OCI-LY3 (cell line): ENCODE measurements at regions not wholly inside any gene's neighbourhood (a gene's known extent, or its start where the extent isn't known, plus 50 kb on each side); places are given as distances from the start of the nearest gene placed in this dataset.

ENCODE experiments used
- H2AFZ ChIP-seq: fragments of 200-600, 300-600 bp; shearing (Covaris generic); 2 replicates; pipeline ENCODE4 v1.6.0; 2014; ENCODE audit warnings: antibody characterized with exemption, low read depth, low read length
- H3K27ac ChIP-seq: fragments of 200-600, 300-600 bp; sonication (generic); 2 replicates; pipeline ENCODE4 v1.5.1; 2014; ENCODE audit warnings: mild to moderate bottlenecking, low read length, moderate library complexity, mixed read lengths
- H3K27me3 ChIP-seq: fragments of 200-600, 300-600 bp; sonication (generic); 2 replicates; pipeline ENCODE4 v1.6.1; 2014; ENCODE audit warnings: low read depth, low read length, mixed read lengths
- H3K36me3 ChIP-seq: fragments of 200-600, 300-600 bp; sonication (generic); replicated peaks from 2 replicates; pipeline ENCODE3; 2014; ENCODE audit warnings: low read depth, low read length, mixed read lengths
- H3K4me1 ChIP-seq: fragments of 300-600, 200-600 bp; sonication (generic); 2 replicates; pipeline ENCODE4 v1.6.1; 2014; ENCODE audit warnings: low read length, mixed read lengths
- H3K4me2 ChIP-seq: fragments of 200-600, 300-600 bp; sonication (generic); 2 replicates; pipeline ENCODE4 v1.6.1; 2014; ENCODE audit warnings: low read length, mixed read lengths
- H3K4me3 ChIP-seq: fragments of 300-600, 200-600 bp; sonication (generic); 2 replicates; pipeline ENCODE4 v1.5.1; 2014; ENCODE audit warnings: antibody characterized with exemption, mild to moderate bottlenecking, low read length, moderate library complexity
- H3K79me2 ChIP-seq: fragments of 300-600, 200-600 bp; shearing (Covaris generic); 2 replicates; pipeline ENCODE4 v1.6.1; 2014; ENCODE audit warnings: mild to moderate bottlenecking, low read length, mixed read lengths
- H3K9ac ChIP-seq: fragments of 300-600, 200-600 bp; shearing (Covaris generic); 2 replicates; pipeline ENCODE4 v1.6.0; 2014; ENCODE audit warnings: mild to moderate bottlenecking, low read length, moderate library complexity
- H3K9me3 ChIP-seq: fragments of 200-600, 300-600 bp; shearing (Covaris generic); 2 replicates; pipeline ENCODE4 v1.6.1; 2014; ENCODE audit warnings: low read length, mixed read lengths; ENCODE audit not compliant: insufficient read depth
- H4K20me1 ChIP-seq: fragments of 200-600, 300-600 bp; sonication (generic); 2 replicates; pipeline ENCODE4 v1.6.1; 2016; ENCODE audit warnings: low read length, mixed read lengths; ENCODE audit not compliant: insufficient read depth
- EZH2phosphoT487 ChIP-seq: fragments of 200-600 bp; shearing (Covaris generic); IDR thresholded peaks from 2 replicates; pipeline ENCODE4 v1.6.1; 2018; ENCODE audit warnings: antibody characterized with exemption, mixed run types, low read depth
- TF ChIP-seq, protein P1 (sequence below): fragments of 200-600, 300-600 bp; sonication (generic); IDR thresholded peaks from 2 replicates; pipeline ENCODE4 v1.5.1; 2014; ENCODE audit warnings: antibody characterized with exemption, low read length, low read depth

DNA sequence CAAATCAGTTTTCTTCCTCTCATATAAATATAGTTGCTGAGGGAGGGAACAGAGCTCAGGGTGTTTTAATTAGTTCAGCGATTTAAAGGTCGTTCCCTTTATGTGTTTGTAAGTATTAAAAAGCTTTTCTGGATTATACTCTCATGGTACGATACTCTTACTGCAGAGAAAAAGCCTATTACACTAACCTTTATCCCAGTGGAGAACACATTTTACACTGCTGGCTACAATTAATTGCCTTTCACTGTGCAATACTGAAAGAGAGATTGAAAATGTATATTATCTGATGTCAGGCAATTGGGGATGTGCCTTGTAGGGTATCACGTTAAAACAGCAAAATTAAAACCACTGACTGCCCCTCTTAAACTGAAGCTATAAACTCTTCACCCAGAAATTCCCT is 526.9 kb upstream of the SGCG start:
- H3K36me3 ChIP-seq = no peaks in the 10 kb centered on the region
- H3K4me3 ChIP-seq = no peak overlapping the region
- no peak for TF ChIP-seq EZH2phosphoT487
- TF ChIP-seq, protein P1, sequence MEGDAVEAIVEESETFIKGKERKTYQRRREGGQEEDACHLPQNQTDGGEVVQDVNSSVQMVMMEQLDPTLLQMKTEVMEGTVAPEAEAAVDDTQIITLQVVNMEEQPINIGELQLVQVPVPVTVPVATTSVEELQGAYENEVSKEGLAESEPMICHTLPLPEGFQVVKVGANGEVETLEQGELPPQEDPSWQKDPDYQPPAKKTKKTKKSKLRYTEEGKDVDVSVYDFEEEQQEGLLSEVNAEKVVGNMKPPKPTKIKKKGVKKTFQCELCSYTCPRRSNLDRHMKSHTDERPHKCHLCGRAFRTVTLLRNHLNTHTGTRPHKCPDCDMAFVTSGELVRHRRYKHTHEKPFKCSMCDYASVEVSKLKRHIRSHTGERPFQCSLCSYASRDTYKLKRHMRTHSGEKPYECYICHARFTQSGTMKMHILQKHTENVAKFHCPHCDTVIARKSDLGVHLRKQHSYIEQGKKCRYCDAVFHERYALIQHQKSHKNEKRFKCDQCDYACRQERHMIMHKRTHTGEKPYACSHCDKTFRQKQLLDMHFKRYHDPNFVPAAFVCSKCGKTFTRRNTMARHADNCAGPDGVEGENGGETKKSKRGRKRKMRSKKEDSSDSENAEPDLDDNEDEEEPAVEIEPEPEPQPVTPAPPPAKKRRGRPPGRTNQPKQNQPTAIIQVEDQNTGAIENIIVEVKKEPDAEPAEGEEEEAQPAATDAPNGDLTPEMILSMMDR = no peak

DNA sequence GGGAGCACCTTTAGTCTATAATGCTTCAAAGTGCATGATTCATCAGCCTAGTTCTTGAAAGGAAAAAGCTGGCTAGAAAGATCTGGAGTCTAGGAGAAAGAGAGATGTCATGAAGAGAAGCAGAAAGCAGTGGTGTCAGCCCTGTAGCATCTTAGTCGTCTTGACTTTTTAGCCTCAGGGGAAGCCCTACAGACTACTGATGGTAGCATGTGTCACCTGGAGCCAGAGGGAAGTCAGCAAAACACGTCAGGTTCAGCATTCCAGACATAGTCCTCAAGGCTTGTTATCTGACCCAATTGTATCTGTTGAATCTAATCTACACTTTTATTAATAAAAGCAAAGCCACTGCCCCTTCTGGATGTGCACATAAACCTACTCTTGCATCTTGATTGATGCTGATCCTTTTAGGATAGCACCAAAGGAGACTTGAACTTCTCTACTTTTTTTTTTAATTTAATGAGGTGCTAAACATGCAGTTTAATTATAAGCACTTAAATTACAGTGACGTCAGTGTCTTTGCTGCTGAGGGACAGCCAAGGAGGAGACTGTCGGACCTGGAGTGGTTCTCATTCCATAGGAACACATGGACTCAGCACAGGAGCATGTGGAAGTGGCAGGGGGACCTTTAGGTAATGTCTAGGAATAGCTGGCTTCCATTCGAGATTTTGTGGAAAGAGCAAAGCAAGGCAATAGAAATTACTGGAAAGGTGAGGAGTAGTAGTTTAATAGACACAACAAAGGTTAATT is 525.5 kb upstream of the SGCG start:
- Histone ChIP-seq H3K4me3 (no peak overlapping the region), H3K9ac (no peak overlapping the region)
- TF ChIP-seq, protein P1 = no peak
- no peak for TF ChIP-seq EZH2phosphoT487

More for the DNA sequence above, 526.9 kb upstream of the SGCG start:
- Histone ChIP-seq H3K79me2 (no peaks in the 10 kb centered on the region), H4K20me1 (no peaks in the 10 kb centered on the region), H3K9me3 (no peaks in the 10 kb centered on the region), H2AFZ (no peak overlapping the region), H3K9ac (no peak overlapping the region), H3K27ac (no peak overlapping the region), H3K4me2 (no peak overlapping the region), H3K4me1 (no peaks in the 10 kb centered on the region), H3K27me3 (no peaks in the 10 kb centered on the region)

DNA sequence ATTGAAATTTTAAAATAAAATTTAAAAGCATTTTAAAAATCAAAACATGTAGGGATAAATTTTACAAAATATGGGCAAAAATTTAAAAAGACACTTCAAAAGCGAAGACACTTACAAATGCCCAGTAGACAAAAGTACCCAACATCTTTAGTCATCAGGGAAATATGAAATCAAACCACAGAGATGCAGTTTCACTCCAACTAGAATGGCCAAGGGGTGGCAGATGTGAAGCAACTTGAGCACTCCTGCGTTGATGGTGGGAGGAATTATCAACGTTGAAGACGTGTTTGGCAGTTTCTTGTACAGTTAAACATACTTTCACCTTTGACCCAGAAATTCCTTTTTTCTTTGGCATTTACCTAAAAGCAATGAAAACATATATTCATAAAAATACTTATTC is 518.0 kb upstream of the SGCG start:
- Histone ChIP-seq H3K9ac (no peak overlapping the region), H3K36me3 (no peaks in the 10 kb centered on the region), H3K79me2 (no peaks in the 10 kb centered on the region), H3K4me1 (no peaks in the 10 kb centered on the region), H3K27me3 (no peaks in the 10 kb centered on the region), H3K4me2 (no peak overlapping the region), H3K9me3 (no peaks in the 10 kb centered on the region), H3K4me3 (no peak overlapping the region), H2AFZ (no peak overlapping the region), H3K27ac (no peak overlapping the region), H4K20me1 (no peaks in the 10 kb centered on the region)
- TF ChIP-seq EZH2phosphoT487 = no peak
- TF ChIP-seq, protein P1 = no peak

More for the DNA sequence above, 525.5 kb upstream of the SGCG start:
- no peaks in the 10 kb centered on the region for H3K79me2 ChIP-seq
- no peaks in the 10 kb centered on the region for H3K4me1 ChIP-seq
- H4K20me1 ChIP-seq = no peaks in the 10 kb centered on the region
- H3K4me2 ChIP-seq = no peak overlapping the region
- no peak overlapping the region for H2AFZ ChIP-seq
- H3K27me3 ChIP-seq = no peaks in the 10 kb centered on the region
- no peaks in the 10 kb centered on the region for H3K9me3 ChIP-seq
- H3K36me3 ChIP-seq = no peaks in the 10 kb centered on the region
- no peak overlapping the region for H3K27ac ChIP-seq

DNA sequence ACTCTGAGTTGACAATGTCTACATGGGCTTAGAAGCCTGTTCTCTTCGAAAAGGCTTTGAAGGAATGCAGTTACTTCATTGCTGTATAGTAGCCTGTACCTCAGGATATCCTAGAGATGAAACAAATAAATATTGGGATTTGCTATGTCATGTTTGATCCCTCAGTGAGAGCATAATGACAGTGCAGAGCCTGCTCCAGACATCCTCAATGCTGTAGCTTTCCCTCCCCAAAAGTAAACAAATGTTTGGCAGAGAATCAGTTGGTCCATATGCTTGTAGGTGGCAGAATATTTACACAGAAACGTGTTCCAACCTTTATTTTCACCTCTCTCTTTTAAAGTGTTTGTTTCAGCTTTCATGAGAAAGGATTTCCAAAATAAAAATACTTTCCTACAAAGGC is 515.3 kb upstream of the SGCG start:
- no peak overlapping the region for H3K27ac ChIP-seq
- no peaks in the 10 kb centered on the region for H3K9me3 ChIP-seq
- H4K20me1 ChIP-seq = no peaks in the 10 kb centered on the region
- no peak overlapping the region for H3K4me2 ChIP-seq
- H3K4me1 ChIP-seq = no peaks in the 10 kb centered on the region
- no peak overlapping the region for H3K9ac ChIP-seq
- H3K4me3 ChIP-seq = no peak overlapping the region
- no peaks in the 10 kb centered on the region for H3K79me2 ChIP-seq
- TF ChIP-seq EZH2phosphoT487 = no peak
- TF ChIP-seq, protein P1 = no peak
- no peak overlapping the region for H2AFZ ChIP-seq
- H3K36me3 ChIP-seq = no peaks in the 10 kb centered on the region
- H3K27me3 ChIP-seq = no peaks in the 10 kb centered on the region
